ENCODE measurements at regions not wholly inside any gene's neighbourhood (a gene's known extent, or its start where the extent isn't known, plus 50 kb on each side); places are given as distances from the start of the nearest gene placed in this dataset.

DNA sequence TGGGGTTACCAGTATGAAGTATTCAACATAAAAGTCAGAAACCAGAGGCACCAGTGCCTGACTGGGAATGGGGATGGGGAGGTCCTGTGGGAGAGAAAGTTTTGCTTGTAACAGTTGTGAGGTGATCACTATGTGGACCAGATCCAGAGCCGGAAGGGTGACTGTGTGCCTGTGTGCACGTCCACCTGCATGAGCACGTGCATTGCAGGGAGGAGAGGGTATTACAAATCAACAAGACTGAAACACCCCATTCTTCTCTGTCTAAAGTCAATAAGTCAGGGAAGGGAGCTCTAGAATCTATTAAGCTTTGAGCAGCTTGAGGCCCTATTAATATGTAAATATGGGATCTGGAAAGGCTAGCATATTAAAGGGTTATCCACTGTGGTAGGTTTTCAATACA is 241.0 kb upstream of the ACVR2A start:
- TF ChIP-seq POLR2A (IDR thresholded peaks at IDR 0.05) = no peak
- TF ChIP-seq, protein P1, sequence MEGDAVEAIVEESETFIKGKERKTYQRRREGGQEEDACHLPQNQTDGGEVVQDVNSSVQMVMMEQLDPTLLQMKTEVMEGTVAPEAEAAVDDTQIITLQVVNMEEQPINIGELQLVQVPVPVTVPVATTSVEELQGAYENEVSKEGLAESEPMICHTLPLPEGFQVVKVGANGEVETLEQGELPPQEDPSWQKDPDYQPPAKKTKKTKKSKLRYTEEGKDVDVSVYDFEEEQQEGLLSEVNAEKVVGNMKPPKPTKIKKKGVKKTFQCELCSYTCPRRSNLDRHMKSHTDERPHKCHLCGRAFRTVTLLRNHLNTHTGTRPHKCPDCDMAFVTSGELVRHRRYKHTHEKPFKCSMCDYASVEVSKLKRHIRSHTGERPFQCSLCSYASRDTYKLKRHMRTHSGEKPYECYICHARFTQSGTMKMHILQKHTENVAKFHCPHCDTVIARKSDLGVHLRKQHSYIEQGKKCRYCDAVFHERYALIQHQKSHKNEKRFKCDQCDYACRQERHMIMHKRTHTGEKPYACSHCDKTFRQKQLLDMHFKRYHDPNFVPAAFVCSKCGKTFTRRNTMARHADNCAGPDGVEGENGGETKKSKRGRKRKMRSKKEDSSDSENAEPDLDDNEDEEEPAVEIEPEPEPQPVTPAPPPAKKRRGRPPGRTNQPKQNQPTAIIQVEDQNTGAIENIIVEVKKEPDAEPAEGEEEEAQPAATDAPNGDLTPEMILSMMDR (IDR thresholded peaks at IDR 0.05) = no peak

Data from uterus (tissue), 2 donors.